T-helper 1 cell treated with Interleukin-12 subunit alpha and Interleukin-12 subunit beta and Interleukin-4 antibody, amounts not matched to agents 30 ng/mL and 1 ng/mL, for 36 hours (primary cell): ENCODE measurements at regions not wholly inside any gene's neighbourhood (a gene's known extent, or its start where the extent isn't known, plus 50 kb on each side); places are given as distances from the start of the nearest gene placed in this dataset.

Experiments
- intact Hi-C: fragments of 100-400 bp; cut with micrococcal nuclease; formaldehyde crosslinking; loops from one replicate; pipeline ENCODE4 v1.15.1; 2024

DNA sequence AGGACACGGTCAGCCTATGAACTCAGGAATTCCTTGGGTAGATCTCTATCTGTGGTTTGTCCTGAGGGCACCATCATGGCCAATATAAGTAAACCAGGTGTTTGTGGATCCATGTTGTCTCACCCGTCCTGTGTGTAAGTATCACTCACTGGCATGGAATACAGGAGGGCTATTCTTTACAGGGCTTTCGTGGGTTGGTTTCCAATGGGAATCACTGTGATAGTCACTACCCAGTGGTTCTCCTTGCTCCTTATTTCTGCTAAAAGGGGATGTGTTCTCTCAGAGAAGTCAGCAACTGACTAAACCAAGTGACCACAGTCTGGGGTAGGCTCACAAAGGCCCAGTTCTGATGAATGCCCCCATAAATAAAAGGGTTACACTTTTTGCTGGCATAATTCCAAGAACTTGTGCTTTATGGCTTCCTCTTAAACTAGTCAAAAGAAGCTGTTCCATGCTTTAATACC is 236.7 kb upstream of the JADE1 start:
- intact Hi-C loops = loop anchor here (5.0 to 10.0 kb wide), 2 partner anchors 519 to 1072 kb away; partner anchors contain the start of gene SCLT1

DNA sequence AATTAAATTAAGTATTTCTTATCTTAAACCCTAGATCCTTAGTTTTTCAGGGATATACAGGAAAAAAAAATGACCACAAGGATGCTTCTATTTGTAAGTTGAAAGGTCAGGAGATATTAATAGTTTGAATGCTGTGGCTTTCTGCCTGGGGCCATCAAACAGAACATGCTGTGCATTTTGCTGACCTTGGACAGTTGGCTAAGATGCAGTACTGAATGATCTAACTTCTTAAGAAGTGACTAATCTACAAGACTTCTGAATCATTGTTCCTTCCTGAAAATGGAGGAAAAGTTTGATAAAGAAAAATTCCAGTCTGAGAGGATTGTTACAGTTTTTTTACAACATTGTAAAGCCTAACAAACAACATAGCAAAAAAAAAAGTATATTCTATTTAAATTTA is 237.8 kb upstream of the JADE1 start:
- intact Hi-C loops = loop anchor here (5.0 to 10.0 kb wide), 2 partner anchors 521 to 1073 kb away; partner anchors contain the start of gene SCLT1

DNA sequence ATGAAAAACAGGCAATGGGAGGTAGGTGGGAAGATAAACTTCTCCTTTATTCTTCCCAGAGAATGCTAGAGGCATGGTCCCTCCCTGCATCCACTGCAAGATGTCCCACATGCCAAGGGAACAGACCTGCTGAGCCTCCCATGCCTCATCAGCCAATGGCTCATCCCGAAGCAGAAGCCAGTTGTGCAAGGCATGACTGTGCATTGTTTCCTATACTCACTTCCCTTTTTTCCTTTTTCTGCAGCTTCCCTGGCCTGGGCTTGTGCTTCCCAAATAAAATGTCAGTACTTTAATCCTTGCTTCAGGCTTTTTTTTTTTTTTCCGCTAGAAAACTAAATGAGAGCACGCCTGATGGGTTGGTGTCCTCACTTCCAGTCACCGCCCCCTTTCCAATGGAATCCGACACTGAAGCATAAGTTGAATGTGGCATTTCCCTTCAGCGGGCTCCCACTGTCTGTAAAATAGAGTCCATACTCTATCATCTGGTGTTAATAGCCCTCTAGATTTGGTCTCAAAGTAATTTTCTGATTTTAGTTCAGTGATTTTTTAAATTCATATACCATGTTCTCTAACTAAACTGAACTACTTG is 239.0 kb upstream of the JADE1 start:
- intact Hi-C loops = loop anchor here (5.0 to 10.0 kb wide), 2 partner anchors 522 to 1074 kb away; partner anchors contain the start of gene SCLT1

DNA sequence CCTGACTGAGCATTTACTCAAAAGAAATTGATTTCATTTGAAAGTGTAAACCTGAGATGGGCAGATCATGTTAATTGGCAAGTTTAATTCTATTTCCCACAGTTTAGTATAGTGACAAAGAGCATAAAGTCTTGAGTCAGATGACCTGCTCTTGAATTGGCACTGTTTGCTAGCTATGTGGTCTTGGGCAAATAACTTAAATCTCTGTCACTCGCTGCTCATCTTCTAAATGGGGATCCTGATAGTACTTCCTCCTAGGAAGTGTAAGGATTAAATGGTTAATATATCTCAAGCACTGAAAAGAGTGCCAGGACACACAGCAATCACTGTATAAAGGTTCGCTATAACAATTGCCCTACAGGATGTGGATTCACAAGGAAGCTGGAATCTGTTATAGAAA is 242.8 kb upstream of the JADE1 start:
- intact Hi-C loops = no loop called here

DNA sequence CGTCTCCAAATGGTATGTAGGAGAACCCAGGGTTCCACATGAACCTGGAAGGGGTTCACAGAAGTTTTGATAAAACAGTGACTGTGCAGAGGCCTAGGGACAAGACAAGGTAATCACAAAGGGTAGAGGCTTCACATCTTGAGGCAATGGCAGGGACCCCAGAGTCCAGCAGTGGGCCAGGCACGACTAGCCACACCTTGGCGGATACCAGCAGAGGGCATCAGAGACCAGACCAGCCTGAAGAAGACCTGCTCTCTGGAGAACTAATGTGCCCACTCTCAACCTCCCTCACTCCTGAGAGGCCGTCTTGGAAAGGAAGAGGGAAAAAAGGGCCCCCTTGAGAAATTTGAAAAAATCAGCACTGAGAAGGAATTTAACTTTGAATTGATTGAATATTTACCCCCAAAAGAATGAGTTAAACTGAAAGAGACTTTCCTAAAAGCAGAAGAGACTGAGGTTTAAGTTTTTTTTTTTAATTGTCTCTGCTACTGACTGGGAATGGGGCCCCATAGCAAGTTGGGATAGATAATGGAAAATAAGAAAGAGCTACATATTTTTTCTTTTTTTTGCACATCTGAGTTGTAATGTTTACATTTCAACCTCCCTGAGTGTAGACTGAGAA is 243.8 kb upstream of the JADE1 start:
- intact Hi-C loops = no loop called here

DNA sequence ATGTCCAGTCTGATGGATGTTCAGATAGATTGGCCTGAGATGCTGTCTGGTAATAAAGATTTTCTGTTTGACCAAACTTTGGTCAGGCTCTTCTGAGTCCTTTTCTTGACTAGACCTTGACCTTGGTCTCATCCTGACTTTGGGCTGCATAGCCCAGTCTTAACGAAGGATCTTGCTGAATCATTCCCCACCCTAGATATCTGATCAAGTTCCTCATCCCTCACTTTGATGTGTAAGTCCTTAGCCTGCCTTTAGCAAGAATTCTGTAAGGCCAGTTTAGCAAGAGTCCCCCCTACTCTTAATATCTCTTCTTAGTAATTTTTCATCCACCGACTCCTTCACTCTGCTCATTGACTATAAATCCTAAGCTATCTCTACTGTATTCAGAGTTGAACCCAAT is 244.4 kb upstream of the JADE1 start:
- intact Hi-C loops = no loop called here

DNA sequence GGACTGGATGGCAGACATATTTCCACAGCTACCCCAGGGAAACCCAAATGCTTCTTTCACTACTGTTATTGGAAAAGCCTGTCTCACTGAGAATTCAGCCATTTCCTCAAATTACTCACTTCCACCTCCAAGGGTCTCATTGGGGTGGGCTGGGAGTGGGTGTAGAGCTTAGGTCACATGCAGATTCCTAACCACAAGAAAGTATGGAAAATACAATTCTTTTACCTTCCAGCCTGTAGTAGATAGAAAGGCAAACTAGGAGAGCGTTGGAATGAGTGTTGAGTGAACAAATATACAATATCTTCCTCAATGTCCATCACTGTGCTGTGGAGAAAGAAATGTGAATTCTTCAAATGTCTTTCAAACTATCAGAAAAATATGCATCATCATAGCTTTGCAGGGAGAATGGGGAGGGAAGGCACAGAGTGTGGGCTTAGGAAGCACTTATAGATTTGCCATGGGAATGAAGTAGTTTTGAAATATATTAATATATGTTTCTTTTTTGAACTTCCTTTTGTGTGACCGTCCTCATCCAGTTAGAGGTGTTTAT is 245.3 kb upstream of the JADE1 start:
- intact Hi-C loops = no loop called here

DNA sequence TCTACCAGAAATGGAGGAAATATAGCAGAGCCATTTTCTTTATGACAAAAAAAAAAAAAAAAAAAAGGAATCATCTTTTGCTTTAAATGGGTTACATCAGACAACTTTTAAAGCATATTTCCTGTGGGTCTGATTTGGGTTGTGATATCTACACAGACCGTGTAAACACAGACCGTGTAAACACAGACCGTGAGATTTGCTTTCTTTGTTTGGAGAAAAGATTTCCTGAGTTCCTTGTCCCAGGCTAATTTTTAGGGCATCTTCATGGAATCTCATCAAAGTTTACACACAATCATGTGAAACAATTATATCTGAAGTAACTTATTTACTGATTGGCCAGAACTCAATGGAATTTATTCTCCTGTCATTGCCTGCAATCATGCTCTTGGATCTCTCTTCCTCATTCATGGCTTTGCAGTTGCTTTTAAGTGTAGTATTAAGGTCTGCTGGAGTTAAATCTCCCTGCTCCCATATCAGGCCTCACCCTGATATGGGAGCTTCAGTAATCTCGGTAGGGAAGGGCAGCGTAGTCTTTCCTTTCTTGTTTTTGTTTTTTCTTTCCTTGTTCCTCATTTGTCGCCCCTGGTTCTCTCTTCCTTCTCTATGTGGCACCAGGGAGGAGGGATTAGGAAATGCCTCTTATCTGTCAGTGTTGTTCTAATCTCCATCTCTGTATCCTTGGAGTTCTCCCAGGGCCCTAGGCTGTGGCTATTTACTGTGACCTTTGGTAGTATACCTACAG is 248.6 kb upstream of the JADE1 start:
- intact Hi-C loops = no loop called here

DNA sequence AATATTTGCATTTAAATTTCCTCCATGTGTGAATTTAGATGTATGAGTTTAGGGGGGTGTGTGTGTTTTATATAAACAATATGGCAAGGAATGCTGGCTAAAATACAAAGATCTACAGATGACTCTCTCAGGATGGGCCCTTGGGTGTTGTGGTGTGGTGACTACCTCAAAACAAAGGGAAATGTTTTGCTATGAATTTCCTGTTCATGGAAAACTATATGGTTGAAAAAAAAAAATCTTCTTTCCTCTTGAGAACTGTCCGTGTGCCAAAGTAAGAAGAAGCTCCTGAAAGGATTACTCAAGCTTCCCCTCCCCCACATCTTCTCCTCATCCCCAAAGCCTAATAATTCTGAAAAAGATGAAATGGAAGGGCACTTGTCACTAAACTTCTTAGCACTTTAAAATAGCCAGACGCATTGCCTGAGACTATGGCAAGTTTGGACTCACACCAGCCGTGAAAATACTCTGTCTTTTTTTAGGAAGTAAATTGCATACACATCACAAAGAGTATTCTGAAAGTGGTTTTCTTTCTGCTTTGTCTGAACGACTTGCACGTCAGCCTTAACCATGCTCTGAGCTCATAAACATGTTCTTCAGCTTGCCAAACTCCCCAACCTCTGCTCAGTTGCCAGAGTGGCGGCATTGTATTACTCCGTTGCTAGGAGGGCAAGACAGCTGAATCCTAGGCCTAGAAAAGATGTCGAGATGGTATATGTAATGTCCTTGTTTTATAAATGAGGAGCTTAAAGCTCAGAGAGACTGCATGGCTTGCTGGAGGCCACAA is 250.4 kb upstream of the JADE1 start:
- intact Hi-C loops = no loop called here

DNA sequence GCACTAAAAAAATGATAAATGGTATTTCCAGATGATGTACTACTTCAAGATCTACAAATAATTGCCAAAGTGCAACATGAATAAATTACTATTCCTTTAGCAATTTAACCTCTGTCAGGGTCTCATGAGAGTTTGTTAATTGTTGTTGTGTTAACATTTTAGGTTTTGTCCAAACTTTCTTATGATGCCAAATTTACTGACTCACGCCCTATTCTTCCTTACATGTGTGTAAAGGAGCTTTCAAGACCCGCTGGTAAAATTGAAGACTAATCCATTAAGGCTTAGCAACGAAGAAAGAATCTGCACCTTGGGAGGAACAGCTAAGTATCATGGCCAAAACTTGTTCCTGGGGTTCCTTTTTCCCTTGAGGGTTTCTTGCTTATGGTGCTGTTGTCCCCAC is 252.7 kb upstream of the JADE1 start:
- intact Hi-C loops = no loop called here

DNA sequence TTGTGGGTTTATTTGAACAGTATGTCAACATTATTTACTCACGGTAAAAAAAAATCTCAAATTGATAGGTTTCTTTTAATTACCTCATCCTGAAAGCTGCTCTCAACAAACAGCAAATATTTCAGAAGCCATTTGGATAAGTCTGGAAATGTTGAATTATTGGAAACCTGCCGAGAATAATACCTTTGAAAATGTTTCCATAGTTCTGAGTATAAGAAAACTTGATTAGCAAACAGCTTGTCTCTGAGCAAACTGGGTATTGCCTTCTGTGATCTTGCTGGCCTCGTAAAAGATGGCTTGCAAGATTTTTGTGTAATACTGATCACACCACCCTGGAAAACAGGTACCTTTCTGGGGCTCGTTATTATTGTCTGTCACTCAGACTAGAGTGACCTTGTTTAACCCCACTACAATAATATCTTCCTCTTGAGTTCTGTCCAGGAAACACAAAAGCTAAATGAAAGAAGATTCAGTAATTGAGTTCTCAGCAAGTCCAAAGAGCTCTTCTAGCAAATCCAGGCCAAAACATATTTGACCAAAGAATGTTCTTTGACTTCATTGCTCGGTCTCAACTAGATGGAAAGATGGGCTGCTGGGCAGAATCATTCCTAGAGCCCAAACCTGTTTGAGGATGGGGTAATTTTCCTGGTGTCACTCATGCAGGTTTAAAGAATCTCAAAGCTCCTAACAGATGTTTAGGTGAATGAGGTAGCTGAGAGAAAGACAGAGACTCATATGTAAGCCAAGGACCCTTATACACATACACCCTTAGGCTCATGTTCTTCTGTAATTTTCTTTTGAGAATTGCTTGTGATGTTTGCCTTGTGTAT is 255.6 kb upstream of the JADE1 start:
- intact Hi-C loops = loop anchor here (1.0 to 5.0 kb wide), 4 partner anchors 102 to 539 kb away; partner anchors contain the start of genes JADE1, PGRMC2 and SCLT1

DNA sequence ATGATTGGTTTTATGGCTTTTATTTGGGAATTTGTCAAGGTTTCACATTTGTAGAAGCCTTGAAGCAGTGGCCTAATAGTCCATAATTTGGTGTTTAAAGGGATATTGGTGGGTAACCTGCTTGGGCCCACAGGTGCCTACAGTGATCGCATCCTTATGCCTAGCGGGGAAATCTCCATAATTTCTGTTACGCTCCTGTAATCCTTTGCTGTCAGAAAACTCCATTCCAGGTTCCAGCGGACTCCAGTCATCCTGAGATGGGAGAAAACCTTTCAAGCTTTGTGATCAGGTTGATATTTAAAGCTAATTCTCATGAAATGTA is 257.0 kb upstream of the JADE1 start:
- intact Hi-C loops = loop anchor here (2.0 to 5.0 kb wide), 3 partner anchors 100 to 540 kb away; partner anchors contain the start of genes PGRMC2 and SCLT1

DNA sequence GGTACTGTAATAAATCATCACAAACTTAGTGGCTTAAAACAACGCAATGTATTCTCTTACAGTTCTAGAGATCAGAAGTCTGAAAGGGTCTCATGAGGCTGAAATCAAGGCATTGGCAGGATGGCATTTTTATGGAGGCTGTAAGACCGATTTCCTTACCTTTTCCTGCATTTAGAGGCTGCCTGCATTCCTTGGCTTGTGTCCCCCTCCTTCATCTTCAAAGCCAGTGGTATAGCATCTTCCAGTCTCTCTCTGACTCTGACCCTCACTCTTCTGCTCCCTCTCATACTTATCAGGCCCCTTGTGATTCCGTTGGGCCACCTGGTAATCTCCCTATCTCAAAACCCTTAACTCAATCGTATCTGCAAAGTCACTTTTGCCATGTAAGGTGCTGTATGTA is 258.2 kb upstream of the JADE1 start:
- intact Hi-C loops = loop anchor here (2.0 to 5.0 kb wide), 3 partner anchors 36 to 264 kb away; partner anchors contain the start of gene PGRMC2

DNA sequence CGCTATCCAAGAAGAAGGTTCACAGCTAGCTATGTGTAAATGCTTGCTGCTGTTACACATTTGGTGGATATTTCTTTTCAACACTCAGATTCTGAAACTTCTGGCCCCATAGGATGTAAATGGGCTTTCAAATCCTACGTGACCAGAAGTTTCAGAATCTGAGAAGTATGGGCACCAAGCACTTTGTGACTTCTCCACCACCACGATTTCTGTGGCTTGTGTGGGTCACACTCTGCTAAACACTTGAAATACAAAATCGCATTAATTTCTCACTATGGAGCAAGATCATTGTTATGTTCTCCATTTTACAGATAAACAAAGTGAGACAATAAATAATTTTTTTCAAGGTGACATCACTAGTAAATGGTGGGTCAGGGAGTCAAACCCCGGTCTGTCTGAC is 259.4 kb upstream of the JADE1 start:
- intact Hi-C loops = loop anchor here (2.0 to 5.0 kb wide), 3 partner anchors 35 to 263 kb away; partner anchors contain the start of gene PGRMC2

DNA sequence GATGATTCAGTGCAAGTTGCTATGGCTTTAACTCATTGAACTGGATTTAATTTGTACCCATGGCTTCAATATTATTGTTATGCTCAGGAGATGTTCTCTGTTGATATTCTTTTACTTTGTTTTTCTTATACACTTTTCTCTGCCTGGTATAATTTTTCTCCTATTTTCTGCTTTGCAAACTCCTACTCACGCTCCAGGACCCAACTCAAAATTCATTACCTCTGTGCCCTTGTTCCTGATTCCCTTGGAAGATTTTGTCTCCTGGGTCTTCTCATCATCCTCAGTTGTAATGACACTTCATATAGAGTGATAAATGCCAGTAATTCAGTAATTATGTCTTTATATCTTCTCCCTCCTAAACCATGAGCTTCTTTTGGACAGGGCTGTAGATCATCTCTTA is 259.9 kb upstream of the JADE1 start:
- intact Hi-C loops = loop anchor here (2.0 to 5.0 kb wide), 3 partner anchors 35 to 262 kb away; partner anchors contain the start of gene PGRMC2

DNA sequence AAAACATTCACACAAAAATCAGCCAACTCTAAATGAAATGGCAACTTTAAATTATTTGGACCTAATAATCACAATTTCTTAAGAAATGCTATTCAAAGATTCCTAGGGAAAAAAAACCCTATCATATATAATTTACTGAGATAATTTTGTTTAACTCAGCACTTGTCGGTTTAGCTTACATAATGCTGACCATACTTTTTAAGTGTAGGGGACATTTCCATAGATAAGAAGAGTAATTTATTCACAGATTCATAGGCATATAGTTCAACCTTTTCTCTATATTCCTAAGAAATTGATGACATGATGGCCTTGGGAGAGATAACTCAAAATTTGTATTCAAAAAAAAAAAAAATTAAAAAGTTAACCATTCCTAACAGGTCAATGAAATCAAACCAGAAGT is 260.8 kb upstream of the PGRMC2 start:
- intact Hi-C loops = no loop called here

DNA sequence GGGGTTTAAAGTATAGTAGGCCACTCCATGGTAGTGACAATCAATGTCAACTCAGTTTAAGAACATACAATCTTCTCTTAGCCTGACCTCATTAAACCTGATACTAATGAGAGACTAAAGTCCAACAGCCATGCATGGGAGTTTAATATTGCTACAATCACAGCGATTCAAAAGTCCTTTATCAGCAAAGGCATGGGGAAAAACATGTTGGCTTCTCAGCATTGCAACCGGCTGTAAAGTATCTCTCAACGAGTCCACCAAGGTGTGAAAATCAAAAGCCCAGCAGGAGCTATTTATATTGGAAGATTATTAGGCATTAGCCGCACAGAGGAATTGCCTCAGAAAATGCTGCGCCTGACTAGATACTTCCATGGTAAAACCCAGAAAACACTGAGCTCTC is 256.7 kb upstream of the PGRMC2 start:
- intact Hi-C loops = no loop called here

DNA sequence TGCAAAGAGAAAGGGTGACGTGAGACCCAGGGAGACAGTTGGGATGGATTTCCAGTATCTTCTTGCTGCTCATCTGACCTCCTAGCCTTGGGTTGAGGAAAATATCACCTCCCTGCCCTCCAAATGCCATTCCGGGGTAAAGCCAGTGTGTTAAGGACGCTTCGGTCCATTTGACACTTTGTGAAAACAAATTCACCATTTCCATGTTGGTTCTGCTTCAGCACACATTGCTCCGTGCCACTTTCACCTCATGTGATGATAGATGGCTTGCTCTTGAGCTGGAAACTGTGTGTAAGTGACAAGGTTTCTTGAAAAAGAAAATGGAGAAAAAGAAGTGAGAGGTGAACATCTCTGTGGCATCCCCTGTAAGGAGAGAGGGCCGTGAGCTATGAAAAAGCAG is 256.1 kb upstream of the PGRMC2 start:
- intact Hi-C loops = no loop called here

DNA sequence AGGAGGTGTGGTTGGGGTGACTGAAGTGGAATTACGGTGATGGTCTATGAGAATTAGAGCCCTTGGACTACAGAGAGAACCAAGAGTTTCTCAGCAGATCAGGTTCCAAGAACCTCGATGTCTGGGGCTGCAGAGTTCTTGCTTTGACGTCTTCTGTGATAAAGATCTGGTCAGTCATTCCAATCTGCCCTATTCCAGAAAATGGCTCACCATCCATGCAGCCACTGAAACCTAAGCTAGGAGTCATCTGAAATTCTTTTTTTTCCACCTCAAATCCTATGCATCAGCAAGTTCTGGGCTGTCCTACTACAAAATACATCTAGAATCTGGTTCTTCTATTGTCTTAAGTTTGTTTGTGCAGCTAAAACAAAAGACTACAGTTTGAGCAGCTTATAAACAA is 254.4 kb upstream of the PGRMC2 start:
- intact Hi-C loops = no loop called here

DNA sequence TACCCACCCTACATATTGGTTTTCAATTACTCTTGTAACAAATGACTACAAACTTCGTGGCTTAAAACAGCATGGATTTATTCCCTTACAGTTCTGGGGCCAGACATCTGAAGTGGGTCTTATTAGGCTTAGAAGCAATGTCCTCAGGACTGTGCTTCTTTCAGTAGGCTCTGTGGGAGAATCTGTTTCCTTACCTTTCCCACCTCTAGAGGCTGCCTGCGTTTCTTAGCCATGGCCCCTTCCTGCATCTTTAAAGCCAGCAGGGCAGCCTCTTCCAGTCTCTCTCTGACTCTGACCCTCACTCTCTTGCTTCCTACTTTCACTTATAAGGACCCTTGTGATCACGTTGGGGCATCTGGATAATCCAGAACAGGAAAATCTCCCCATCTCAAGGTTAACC is 252.5 kb upstream of the PGRMC2 start:
- intact Hi-C loops = no loop called here
